ENCODE measurements at regions not wholly inside any gene's neighbourhood (a gene's known extent, or its start where the extent isn't known, plus 50 kb on each side); places are given as distances from the start of the nearest gene placed in this dataset.

- no peak overlapping the region for H3K27ac Mint-ChIP-seq
- TF ChIP-seq CTCF (IDR thresholded peaks at IDR 0.05; ENCODE audit: unreplicated experiment): no peak
- H3K9me3 Mint-ChIP-seq: peaks cover 4% of the 10 kb centered on the region
- H3K4me1 Mint-ChIP-seq: no peaks in the 10 kb centered on the region
- no peak overlapping the region for H3K4me3 Mint-ChIP-seq
- no peaks in the 10 kb centered on the region for H3K27me3 Mint-ChIP-seq (ENCODE audit: low read depth)
- no peak for DNase-seq (ENCODE audit: low spot score in 2 of 2, unreplicated experiment in 2 of 2)
- no peaks in the 10 kb centered on the region for H3K36me3 Mint-ChIP-seq
Observed at GRCh38 chr2:145623136-145623535, 1103.2 kb upstream of the ZEB2 start.

GRCh38 chr2:145622285-145622684, 1102.4 kb upstream of the ZEB2 start:
- H3K27me3 Mint-ChIP-seq (ENCODE audit: low read depth): no peaks in the 10 kb centered on the region
- no peaks in the 10 kb centered on the region for H3K36me3 Mint-ChIP-seq
- no peak for DNase-seq (ENCODE audit: low spot score in 2 of 2, unreplicated experiment in 2 of 2)
- H3K27ac Mint-ChIP-seq: no peak overlapping the region
- no peak for TF ChIP-seq CTCF (IDR thresholded peaks at IDR 0.05; ENCODE audit: unreplicated experiment)
- peaks cover 4% of the 10 kb centered on the region for H3K9me3 Mint-ChIP-seq
- no peaks in the 10 kb centered on the region for H3K4me1 Mint-ChIP-seq
- H3K4me3 Mint-ChIP-seq: no peak overlapping the region

- Mint-ChIP-seq H3K9me3 (peaks cover 19% of the 10 kb centered on the region), H3K27ac (no peak overlapping the region), H3K4me1 (no peaks in the 10 kb centered on the region), H3K4me3 (no peak overlapping the region), H3K27me3 (ENCODE audit: low read depth) (no peaks in the 10 kb centered on the region), H3K36me3 (no peaks in the 10 kb centered on the region)
- no peak for DNase-seq (ENCODE audit: low spot score in 2 of 2, unreplicated experiment in 2 of 2)
- no peak for TF ChIP-seq CTCF (IDR thresholded peaks at IDR 0.05; ENCODE audit: unreplicated experiment)
Observed at GRCh38 chr2:145617906-145618305, 1098.0 kb upstream of the ZEB2 start.

GRCh38 chr2:145617420-145617819, 1097.5 kb upstream of the ZEB2 start:
- H3K9me3 Mint-ChIP-seq: peaks cover 21% of the 10 kb centered on the region
- H3K36me3 Mint-ChIP-seq: no peaks in the 10 kb centered on the region
- no peak overlapping the region for H3K4me3 Mint-ChIP-seq
- H3K27ac Mint-ChIP-seq: no peak overlapping the region
- TF ChIP-seq CTCF (IDR thresholded peaks at IDR 0.05; ENCODE audit: unreplicated experiment): no peak
- DNase-seq (ENCODE audit: low spot score in 2 of 2, unreplicated experiment in 2 of 2): no peak
- H3K4me1 Mint-ChIP-seq: no peaks in the 10 kb centered on the region
- H3K27me3 Mint-ChIP-seq (ENCODE audit: low read depth): no peaks in the 10 kb centered on the region

- H3K36me3 Mint-ChIP-seq: no peaks in the 10 kb centered on the region
- no peaks in the 10 kb centered on the region for H3K4me1 Mint-ChIP-seq
- no peak overlapping the region for H3K27ac Mint-ChIP-seq
- H3K27me3 Mint-ChIP-seq (ENCODE audit: low read depth): no peaks in the 10 kb centered on the region
- no peak for DNase-seq (ENCODE audit: low spot score in 2 of 2, unreplicated experiment in 2 of 2)
- H3K4me3 Mint-ChIP-seq: no peak overlapping the region
- no peak for TF ChIP-seq CTCF (IDR thresholded peaks at IDR 0.05; ENCODE audit: unreplicated experiment)
- H3K9me3 Mint-ChIP-seq: peaks cover 27% of the 10 kb centered on the region
Observed at GRCh38 chr2:145615626-145616025, 1095.7 kb upstream of the ZEB2 start.

GRCh38 chr2:145609951-145610350, 1090.0 kb upstream of the ZEB2 start:
- peaks cover 19% of the 10 kb centered on the region for H3K9me3 Mint-ChIP-seq
- H3K4me3 Mint-ChIP-seq: no peak overlapping the region
- no peak for TF ChIP-seq CTCF (IDR thresholded peaks at IDR 0.05; ENCODE audit: unreplicated experiment)

More at GRCh38 chr2:145609951-145610350, 1090.0 kb upstream of the ZEB2 start:
- Mint-ChIP-seq H3K27ac (no peak overlapping the region), H3K4me1 (no peaks in the 10 kb centered on the region), H3K27me3 (ENCODE audit: low read depth) (no peaks in the 10 kb centered on the region), H3K36me3 (no peaks in the 10 kb centered on the region)
- no peak for DNase-seq (ENCODE audit: low spot score in 2 of 2, unreplicated experiment in 2 of 2)

All from mesothelial cell of epicardium (in vitro differentiated cells).